ENCODE measurements at regions not wholly inside any gene's neighbourhood (a gene's known extent, or its start where the extent isn't known, plus 50 kb on each side); places are given as distances from the start of the nearest gene placed in this dataset.
"Not testable (repeated sequence)": the region's sequence is repeated elsewhere in the genome, so short reads cannot be mapped to it uniquely, and the experiment has no call there.

DNA sequence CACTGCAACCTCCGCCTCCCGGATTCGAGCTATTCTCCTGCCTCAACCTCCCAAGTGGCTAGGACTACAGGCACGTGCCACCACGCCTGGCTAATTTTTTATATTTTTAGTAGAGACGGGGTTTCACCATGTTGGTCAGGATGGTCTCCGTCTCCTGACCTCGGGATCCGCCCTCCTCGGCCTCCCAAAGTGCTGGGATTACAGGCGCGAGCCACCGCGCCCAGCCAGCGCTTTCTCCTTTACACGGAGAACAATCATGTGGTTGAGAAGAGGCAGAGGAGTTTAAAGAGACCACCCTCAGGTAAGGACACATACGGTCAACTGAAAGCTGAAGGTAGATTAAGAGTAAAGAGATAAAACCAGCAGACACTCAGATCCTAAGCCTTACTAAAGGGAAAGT is 1673.7 kb upstream of the PIK3C3 start:
- not testable (repeated sequence) for H3K27ac ChIP-seq (ENCODE audit: low read depth); H3K27me3 Mint-ChIP-seq (ENCODE audit: insufficient read depth, low read depth, poor library complexity); H4K20me1 ChIP-seq (replicated peaks; ENCODE audit: insufficient read depth); H3K4me1 Mint-ChIP-seq; H3K4me1 ChIP-seq (ENCODE audit: insufficient read depth); H3K36me3 ChIP-seq (ENCODE audit: insufficient read depth); DNase-seq (ENCODE audit: low spot score); H3F3A ChIP-seq (replicated peaks; ENCODE audit: low read depth); H3K27me3 ChIP-seq (ENCODE audit: insufficient read depth); H3K9me2 ChIP-seq (ENCODE audit: insufficient read depth); ATAC-seq; H3K4me3 ChIP-seq; H3K79me2 ChIP-seq (replicated peaks; ENCODE audit: insufficient read depth); H2AFZ ChIP-seq; H3K4me3 Mint-ChIP-seq; H3K4me2 ChIP-seq; H3K27ac Mint-ChIP-seq
- Mint-ChIP-seq H3K9me3 (peaks cover 30% of the 10 kb centered on the region), H3K36me3 (ENCODE audit: low read depth) (peaks cover 24% of the 10 kb centered on the region)

DNA sequence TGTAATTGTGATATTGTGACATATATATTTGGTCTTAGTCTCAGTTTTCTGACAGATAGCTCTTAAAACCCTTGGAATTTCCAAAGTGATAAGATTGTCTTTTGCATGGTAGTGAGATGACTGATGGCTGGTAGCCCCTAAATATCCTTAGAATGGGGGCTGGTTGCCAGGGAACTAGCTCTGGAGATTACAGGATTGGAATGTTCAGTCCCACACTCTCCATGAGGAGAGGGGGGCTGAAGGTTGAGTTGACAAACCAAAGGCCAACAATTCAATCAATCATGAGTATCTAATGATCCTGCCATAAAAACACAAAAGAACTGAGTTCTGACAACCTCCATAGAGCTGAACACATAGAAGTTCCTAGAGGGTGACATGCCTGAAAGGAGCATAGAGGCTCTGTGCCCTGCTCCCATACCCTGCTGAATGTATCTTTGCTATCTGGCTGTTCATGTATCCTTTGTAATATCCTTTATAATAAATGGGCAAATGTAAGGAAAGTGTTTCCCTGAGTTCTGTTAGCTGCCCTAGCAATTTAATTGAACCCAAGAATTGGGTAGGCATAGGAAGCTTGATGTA is 1680.3 kb upstream of the PIK3C3 start:
- no peak for ATAC-seq
- Mint-ChIP-seq H3K4me1 (no peaks in the 10 kb centered on the region), H3K9me3 (no peaks in the 10 kb centered on the region), H3K4me3 (no peak overlapping the region), H3K27ac (no peak overlapping the region), H3K27me3 (ENCODE audit: insufficient read depth, low read depth, poor library complexity) (no peaks in the 10 kb centered on the region), H3K36me3 (ENCODE audit: low read depth) (no peaks in the 10 kb centered on the region)
- Histone ChIP-seq H3K4me3 (no peak overlapping the region), H3K4me1 (ENCODE audit: insufficient read depth) (no peaks in the 10 kb centered on the region), H3K36me3 (ENCODE audit: insufficient read depth) (no peaks in the 10 kb centered on the region), H3K27me3 (ENCODE audit: insufficient read depth) (no peaks in the 10 kb centered on the region), H3K79me2 (replicated peaks; ENCODE audit: insufficient read depth) (no peaks in the 10 kb centered on the region), H3K4me2 (no peak overlapping the region), H3F3A (replicated peaks; ENCODE audit: low read depth) (no peaks in the 10 kb centered on the region), H3K27ac (ENCODE audit: low read depth) (no peak overlapping the region), H4K20me1 (replicated peaks; ENCODE audit: insufficient read depth) (no peaks in the 10 kb centered on the region), H3K9me2 (ENCODE audit: insufficient read depth) (no peaks in the 10 kb centered on the region), H2AFZ (no peak overlapping the region)
- DNase-seq (ENCODE audit: low spot score) = no peak
- TF ChIP-seq, protein P1, sequence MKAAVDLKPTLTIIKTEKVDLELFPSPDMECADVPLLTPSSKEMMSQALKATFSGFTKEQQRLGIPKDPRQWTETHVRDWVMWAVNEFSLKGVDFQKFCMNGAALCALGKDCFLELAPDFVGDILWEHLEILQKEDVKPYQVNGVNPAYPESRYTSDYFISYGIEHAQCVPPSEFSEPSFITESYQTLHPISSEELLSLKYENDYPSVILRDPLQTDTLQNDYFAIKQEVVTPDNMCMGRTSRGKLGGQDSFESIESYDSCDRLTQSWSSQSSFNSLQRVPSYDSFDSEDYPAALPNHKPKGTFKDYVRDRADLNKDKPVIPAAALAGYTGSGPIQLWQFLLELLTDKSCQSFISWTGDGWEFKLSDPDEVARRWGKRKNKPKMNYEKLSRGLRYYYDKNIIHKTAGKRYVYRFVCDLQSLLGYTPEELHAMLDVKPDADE (IDR thresholded peaks at IDR 0.05) = no peak
- TF ChIP-seq NANOG (IDR thresholded peaks at IDR 0.05; ENCODE audit: borderline replicate concordance) (no peak), STAT1 (IDR thresholded peaks at IDR 0.05; ENCODE audit: unreplicated experiment) (no peak), POLR2AphosphoS5 (IDR thresholded peaks at IDR 0.05; ENCODE audit: low read depth) (no peak), ZNF331 (CRISPR knock-in tag; IDR thresholded peaks at IDR 0.05; ENCODE audit: low read depth) (no peak), JUNB (IDR thresholded peaks at IDR 0.05; ENCODE audit: unreplicated experiment) (no peak), CREB1 (CRISPR knock-in tag; IDR thresholded peaks at IDR 0.05; ENCODE audit: low read depth) (no peak), EZH2 (IDR thresholded peaks at IDR 0.05; ENCODE audit: low read depth, unreplicated experiment) (no peak)
- TF ChIP-seq, protein P2, sequence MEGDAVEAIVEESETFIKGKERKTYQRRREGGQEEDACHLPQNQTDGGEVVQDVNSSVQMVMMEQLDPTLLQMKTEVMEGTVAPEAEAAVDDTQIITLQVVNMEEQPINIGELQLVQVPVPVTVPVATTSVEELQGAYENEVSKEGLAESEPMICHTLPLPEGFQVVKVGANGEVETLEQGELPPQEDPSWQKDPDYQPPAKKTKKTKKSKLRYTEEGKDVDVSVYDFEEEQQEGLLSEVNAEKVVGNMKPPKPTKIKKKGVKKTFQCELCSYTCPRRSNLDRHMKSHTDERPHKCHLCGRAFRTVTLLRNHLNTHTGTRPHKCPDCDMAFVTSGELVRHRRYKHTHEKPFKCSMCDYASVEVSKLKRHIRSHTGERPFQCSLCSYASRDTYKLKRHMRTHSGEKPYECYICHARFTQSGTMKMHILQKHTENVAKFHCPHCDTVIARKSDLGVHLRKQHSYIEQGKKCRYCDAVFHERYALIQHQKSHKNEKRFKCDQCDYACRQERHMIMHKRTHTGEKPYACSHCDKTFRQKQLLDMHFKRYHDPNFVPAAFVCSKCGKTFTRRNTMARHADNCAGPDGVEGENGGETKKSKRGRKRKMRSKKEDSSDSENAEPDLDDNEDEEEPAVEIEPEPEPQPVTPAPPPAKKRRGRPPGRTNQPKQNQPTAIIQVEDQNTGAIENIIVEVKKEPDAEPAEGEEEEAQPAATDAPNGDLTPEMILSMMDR (conservative IDR thresholded peaks at IDR 0.05; ENCODE audit: low read depth in 2 of 2) = no peak
- TF ChIP-seq, protein P3, sequence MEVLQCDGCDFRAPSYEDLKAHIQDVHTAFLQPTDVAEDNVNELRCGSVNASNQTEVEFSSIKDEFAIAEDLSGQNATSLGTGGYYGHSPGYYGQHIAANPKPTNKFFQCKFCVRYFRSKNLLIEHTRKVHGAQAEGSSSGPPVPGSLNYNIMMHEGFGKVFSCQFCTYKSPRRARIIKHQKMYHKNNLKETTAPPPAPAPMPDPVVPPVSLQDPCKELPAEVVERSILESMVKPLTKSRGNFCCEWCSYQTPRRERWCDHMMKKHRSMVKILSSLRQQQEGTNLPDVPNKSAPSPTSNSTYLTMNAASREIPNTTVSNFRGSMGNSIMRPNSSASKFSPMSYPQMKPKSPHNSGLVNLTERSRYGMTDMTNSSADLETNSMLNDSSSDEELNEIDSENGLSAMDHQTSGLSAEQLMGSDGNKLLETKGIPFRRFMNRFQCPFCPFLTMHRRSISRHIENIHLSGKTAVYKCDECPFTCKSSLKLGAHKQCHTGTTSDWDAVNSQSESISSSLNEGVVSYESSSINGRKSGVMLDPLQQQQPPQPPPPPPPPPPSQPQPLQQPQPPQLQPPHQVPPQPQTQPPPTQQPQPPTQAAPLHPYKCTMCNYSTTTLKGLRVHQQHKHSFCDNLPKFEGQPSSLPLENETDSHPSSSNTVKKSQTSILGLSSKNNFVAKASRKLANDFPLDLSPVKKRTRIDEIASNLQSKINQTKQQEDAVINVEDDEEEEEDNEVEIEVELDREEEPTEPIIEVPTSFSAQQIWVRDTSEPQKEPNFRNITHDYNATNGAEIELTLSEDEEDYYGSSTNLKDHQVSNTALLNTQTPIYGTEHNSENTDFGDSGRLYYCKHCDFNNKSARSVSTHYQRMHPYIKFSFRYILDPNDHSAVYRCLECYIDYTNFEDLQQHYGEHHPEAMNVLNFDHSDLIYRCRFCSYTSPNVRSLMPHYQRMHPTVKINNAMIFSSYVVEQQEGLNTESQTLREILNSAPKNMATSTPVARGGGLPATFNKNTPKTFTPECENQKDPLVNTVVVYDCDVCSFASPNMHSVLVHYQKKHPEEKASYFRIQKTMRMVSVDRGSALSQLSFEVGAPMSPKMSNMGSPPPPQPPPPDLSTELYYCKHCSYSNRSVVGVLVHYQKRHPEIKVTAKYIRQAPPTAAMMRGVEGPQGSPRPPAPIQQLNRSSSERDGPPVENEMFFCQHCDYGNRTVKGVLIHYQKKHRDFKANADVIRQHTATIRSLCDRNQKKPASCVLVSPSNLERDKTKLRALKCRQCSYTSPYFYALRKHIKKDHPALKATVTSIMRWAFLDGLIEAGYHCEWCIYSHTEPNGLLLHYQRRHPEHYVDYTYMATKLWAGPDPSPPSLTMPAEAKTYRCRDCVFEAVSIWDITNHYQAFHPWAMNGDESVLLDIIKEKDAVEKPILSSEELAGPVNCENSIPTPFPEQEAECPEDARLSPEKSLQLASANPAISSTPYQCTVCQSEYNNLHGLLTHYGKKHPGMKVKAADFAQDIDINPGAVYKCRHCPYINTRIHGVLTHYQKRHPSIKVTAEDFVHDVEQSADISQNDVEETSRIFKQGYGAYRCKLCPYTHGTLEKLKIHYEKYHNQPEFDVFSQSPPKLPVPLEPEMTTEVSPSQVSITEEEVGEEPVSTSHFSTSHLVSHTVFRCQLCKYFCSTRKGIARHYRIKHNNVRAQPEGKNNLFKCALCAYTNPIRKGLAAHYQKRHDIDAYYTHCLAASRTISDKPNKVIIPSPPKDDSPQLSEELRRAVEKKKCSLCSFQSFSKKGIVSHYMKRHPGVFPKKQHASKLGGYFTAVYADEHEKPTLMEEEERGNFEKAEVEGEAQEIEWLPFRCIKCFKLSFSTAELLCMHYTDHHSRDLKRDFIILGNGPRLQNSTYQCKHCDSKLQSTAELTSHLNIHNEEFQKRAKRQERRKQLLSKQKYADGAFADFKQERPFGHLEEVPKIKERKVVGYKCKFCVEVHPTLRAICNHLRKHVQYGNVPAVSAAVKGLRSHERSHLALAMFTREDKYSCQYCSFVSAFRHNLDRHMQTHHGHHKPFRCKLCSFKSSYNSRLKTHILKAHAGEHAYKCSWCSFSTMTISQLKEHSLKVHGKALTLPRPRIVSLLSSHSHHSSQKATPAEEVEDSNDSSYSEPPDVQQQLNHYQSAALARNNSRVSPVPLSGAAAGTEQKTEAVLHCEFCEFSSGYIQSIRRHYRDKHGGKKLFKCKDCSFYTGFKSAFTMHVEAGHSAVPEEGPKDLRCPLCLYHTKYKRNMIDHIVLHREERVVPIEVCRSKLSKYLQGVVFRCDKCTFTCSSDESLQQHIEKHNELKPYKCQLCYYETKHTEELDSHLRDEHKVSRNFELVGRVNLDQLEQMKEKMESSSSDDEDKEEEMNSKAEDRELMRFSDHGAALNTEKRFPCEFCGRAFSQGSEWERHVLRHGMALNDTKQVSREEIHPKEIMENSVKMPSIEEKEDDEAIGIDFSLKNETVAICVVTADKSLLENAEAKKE (CRISPR knock-in tag; IDR thresholded peaks at IDR 0.05) = no peak

Measured in GM23338 (cell line).